NB4 (cell line): ENCODE measurements at regions not wholly inside any gene's neighbourhood (a gene's known extent, or its start where the extent isn't known, plus 50 kb on each side); places are given as distances from the start of the nearest gene placed in this dataset.

Experiments
- DNase-seq: peaks from one replicate; pipeline ENCODE4 v3.0.0; 2010; ENCODE audit warnings: low read depth
- H3K4me3 ChIP-seq: one replicate; pipeline ENCODE4 v1.5.1; 2011; ENCODE audit warnings: mild to moderate bottlenecking, low read depth, low read length, moderate library complexity
- CTCF ChIP-seq: IDR thresholded peaks from one replicate; pipeline ENCODE4 v1.5.1; 2012; ENCODE audit warnings: low read depth, low read length
- MAX ChIP-seq: IDR thresholded peaks from 2 replicates; pipeline ENCODE4 v1.6.1; 2011; ENCODE audit warnings: low read depth, low read length
- MYC ChIP-seq: IDR thresholded peaks from 2 replicates; pipeline ENCODE4 v1.6.1; 2011; ENCODE audit warnings: low read depth, low read length
- POLR2A ChIP-seq: IDR thresholded peaks from 2 replicates; pipeline ENCODE4 v1.6.1; 2011; ENCODE audit warnings: mild to moderate bottlenecking; ENCODE audit not compliant: insufficient read length; ENCODE audit errors: extremely low read depth

- TF ChIP-seq MAX: no peak
- no peak for TF ChIP-seq MYC
Measured at GRCh38 chr19:31173991-31174390, 175.2 kb downstream of the TSHZ3 start.

GRCh38 chr19:31171936-31172335, 177.3 kb downstream of the TSHZ3 start:
- DNase-seq: no peak
- TF ChIP-seq MAX (no peak), MYC (no peak), CTCF (no peak), POLR2A (no peak)

More at GRCh38 chr19:31173991-31174390, 175.2 kb downstream of the TSHZ3 start:
- DNase-seq: no peak
- H3K4me3 ChIP-seq: no peak overlapping the region

GRCh38 chr19:31170046-31170445, 179.2 kb downstream of the TSHZ3 start:
- TF ChIP-seq POLR2A (no peak), CTCF (no peak), MAX (no peak), MYC (no peak)
- DNase-seq: no peak
- no peak overlapping the region for H3K4me3 ChIP-seq

More at GRCh38 chr19:31171936-31172335, 177.3 kb downstream of the TSHZ3 start:
- H3K4me3 ChIP-seq: no peak overlapping the region

GRCh38 chr19:31168106-31168625, 181.1 kb downstream of the TSHZ3 start:
- TF ChIP-seq POLR2A (no peak), MYC (no peak), MAX (no peak), CTCF (no peak)
- H3K4me3 ChIP-seq: no peak overlapping the region
- no peak for DNase-seq

GRCh38 chr19:31167690-31168089, 181.5 kb downstream of the TSHZ3 start:
- no peak overlapping the region for H3K4me3 ChIP-seq
- TF ChIP-seq CTCF: no peak
- no peak for TF ChIP-seq MYC
- no peak for TF ChIP-seq MAX
- TF ChIP-seq POLR2A: no peak
- no peak for DNase-seq

- H3K4me3 ChIP-seq: no peak overlapping the region
- no peak for DNase-seq
- TF ChIP-seq POLR2A: no peak
- TF ChIP-seq MAX: no peak
- TF ChIP-seq MYC: no peak
- no peak for TF ChIP-seq CTCF
Measured at GRCh38 chr19:31166206-31166605, 183.0 kb downstream of the TSHZ3 start.
